Mesothelial cell of epicardium (in vitro differentiated cells): ENCODE measurements at regions not wholly inside any gene's neighbourhood (a gene's known extent, or its start where the extent isn't known, plus 50 kb on each side); places are given as distances from the start of the nearest gene placed in this dataset.

ENCODE experiments used
- DNase-seq, 2 experiments: peaks; one replicate each; pipeline ENCODE4 v3.0.0; 2021; ENCODE audit warnings: low spot score in 2 of 2; ENCODE audit not compliant: unreplicated experiment in 2 of 2
- H3K27ac Mint-ChIP-seq: 2 replicates; pipeline ENCODE4 v1.8.0; 2021; ENCODE audit warnings: mixed read lengths
- H3K27me3 Mint-ChIP-seq: 2 replicates; pipeline ENCODE4 v1.8.0; 2021; ENCODE audit warnings: low read depth, mixed read lengths
- H3K36me3 Mint-ChIP-seq: 2 replicates; pipeline ENCODE4 v1.8.0; 2021; ENCODE audit warnings: mixed read lengths
- H3K4me1 Mint-ChIP-seq: 2 replicates; pipeline ENCODE4 v1.8.0; 2021; ENCODE audit warnings: mixed read lengths
- H3K4me3 Mint-ChIP-seq: 2 replicates; pipeline ENCODE4 v1.8.0; 2021; ENCODE audit warnings: mild to moderate bottlenecking, moderate library complexity, mixed read lengths
- H3K9me3 Mint-ChIP-seq: 2 replicates; pipeline ENCODE4 v1.8.0; 2021; ENCODE audit warnings: mixed read lengths
- TF ChIP-seq, protein P1 (sequence below): fragments of 200-600 bp; sonication (generic); IDR thresholded peaks from one replicate; pipeline ENCODE4 v1.5.0; 2021; ENCODE audit warnings: antibody characterized with exemption; ENCODE audit not compliant: unreplicated experiment

- TF ChIP-seq, protein P1, sequence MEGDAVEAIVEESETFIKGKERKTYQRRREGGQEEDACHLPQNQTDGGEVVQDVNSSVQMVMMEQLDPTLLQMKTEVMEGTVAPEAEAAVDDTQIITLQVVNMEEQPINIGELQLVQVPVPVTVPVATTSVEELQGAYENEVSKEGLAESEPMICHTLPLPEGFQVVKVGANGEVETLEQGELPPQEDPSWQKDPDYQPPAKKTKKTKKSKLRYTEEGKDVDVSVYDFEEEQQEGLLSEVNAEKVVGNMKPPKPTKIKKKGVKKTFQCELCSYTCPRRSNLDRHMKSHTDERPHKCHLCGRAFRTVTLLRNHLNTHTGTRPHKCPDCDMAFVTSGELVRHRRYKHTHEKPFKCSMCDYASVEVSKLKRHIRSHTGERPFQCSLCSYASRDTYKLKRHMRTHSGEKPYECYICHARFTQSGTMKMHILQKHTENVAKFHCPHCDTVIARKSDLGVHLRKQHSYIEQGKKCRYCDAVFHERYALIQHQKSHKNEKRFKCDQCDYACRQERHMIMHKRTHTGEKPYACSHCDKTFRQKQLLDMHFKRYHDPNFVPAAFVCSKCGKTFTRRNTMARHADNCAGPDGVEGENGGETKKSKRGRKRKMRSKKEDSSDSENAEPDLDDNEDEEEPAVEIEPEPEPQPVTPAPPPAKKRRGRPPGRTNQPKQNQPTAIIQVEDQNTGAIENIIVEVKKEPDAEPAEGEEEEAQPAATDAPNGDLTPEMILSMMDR = no peak
- no peak overlapping the region for H3K4me3 Mint-ChIP-seq
- H3K36me3 Mint-ChIP-seq = no peaks in the 10 kb centered on the region
- peaks cover 5% of the 10 kb centered on the region for H3K9me3 Mint-ChIP-seq
- peaks cover 25% of the 10 kb centered on the region for H3K4me1 Mint-ChIP-seq
- no peak for DNase-seq
- no peaks in the 10 kb centered on the region for H3K27me3 Mint-ChIP-seq
- H3K27ac Mint-ChIP-seq = peak overlapping the region; percentile 72
Measured at GRCh38 chr6:22904431-22904830, 335.1 kb downstream of the HDGFL1 start.

DNA sequence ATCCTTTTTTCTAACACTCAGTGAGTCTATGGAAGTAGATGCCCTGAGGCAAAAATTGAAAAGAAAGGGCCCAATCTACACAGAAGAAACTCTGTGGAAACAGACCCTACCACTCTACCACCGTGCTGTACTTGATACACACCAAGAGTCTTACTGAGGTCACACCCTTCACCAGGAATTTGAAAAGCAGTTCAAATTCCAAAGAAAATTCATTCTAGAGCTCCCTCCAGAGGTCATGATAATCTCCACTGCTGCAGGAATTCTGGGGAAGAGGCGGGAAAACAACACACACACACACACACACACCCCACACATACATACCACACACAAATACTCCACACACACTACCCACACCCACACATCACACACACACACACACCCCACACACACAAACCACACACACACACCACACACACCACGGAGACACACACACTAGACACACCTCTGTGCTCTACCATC lies 336.8 kb downstream of the HDGFL1 start:
- H3K4me1 Mint-ChIP-seq = peaks cover 25% of the 10 kb centered on the region
- no peak overlapping the region for H3K27ac Mint-ChIP-seq
- H3K36me3 Mint-ChIP-seq = no peaks in the 10 kb centered on the region
- TF ChIP-seq, protein P1 = no peak
- no peak overlapping the region for H3K4me3 Mint-ChIP-seq
- H3K9me3 Mint-ChIP-seq = peaks cover 6% of the 10 kb centered on the region
- no peaks in the 10 kb centered on the region for H3K27me3 Mint-ChIP-seq
- DNase-seq = no peak

- Mint-ChIP-seq H3K27me3 (no peaks in the 10 kb centered on the region), H3K4me1 (peaks cover 29% of the 10 kb centered on the region), H3K9me3 (peaks cover 6% of the 10 kb centered on the region), H3K27ac (no peak overlapping the region), H3K4me3 (no peak overlapping the region), H3K36me3 (no peaks in the 10 kb centered on the region)
- no peak for DNase-seq
- TF ChIP-seq, protein P1 = no peak
Measured at GRCh38 chr6:22907085-22907484, 337.7 kb downstream of the HDGFL1 start.

- H3K4me1 Mint-ChIP-seq = peaks cover 29% of the 10 kb centered on the region
- no peak overlapping the region for H3K4me3 Mint-ChIP-seq
- no peaks in the 10 kb centered on the region for H3K27me3 Mint-ChIP-seq
- H3K36me3 Mint-ChIP-seq = no peaks in the 10 kb centered on the region
- no peak for DNase-seq
- TF ChIP-seq, protein P1 = no peak
- no peak overlapping the region for H3K27ac Mint-ChIP-seq
- H3K9me3 Mint-ChIP-seq = peaks cover 6% of the 10 kb centered on the region
Measured at GRCh38 chr6:22910370-22910769, 341.0 kb downstream of the HDGFL1 start.

GRCh38 chr6:22913612-22914011 lies 344.2 kb downstream of the HDGFL1 start:
- no peaks in the 10 kb centered on the region for H3K36me3 Mint-ChIP-seq
- no peaks in the 10 kb centered on the region for H3K27me3 Mint-ChIP-seq
- H3K9me3 Mint-ChIP-seq = peaks cover 12% of the 10 kb centered on the region
- H3K4me3 Mint-ChIP-seq = no peak overlapping the region
- DNase-seq = no peak
- H3K27ac Mint-ChIP-seq = no peak overlapping the region
- H3K4me1 Mint-ChIP-seq = peaks cover 27% of the 10 kb centered on the region
- TF ChIP-seq, protein P1 = no peak

GRCh38 chr6:22917344-22917743 lies 348.0 kb downstream of the HDGFL1 start:
- TF ChIP-seq, protein P1 = no peak
- H3K4me3 Mint-ChIP-seq = no peak overlapping the region
- no peak for DNase-seq
- H3K4me1 Mint-ChIP-seq = peaks cover 25% of the 10 kb centered on the region
- no peaks in the 10 kb centered on the region for H3K27me3 Mint-ChIP-seq
- no peaks in the 10 kb centered on the region for H3K36me3 Mint-ChIP-seq
- H3K9me3 Mint-ChIP-seq = peaks cover 8% of the 10 kb centered on the region
- H3K27ac Mint-ChIP-seq = peak overlapping the region; percentile 36
